NCI-H526 (cell line): ENCODE measurements at regions not wholly inside any gene's neighbourhood (a gene's known extent, or its start where the extent isn't known, plus 50 kb on each side); places are given as distances from the start of the nearest gene placed in this dataset.

Experiments
- DNase-seq, 2 experiments: peaks; one replicate each; lab custom pipeline; 2025; lab: John Stamatoyannopoulos, UW

GRCh38 chr5:119895066-119895465 is 265.7 kb downstream of the FAM170A start:
- no peak for DNase-seq

GRCh38 chr5:119896826-119897536 is 267.6 kb downstream of the FAM170A start:
- no peak for DNase-seq

- DNase-seq = no peak
Measured at GRCh38 chr5:119897537-119898370, 268.4 kb downstream of the FAM170A start.

GRCh38 chr5:119899981-119900380 is 270.6 kb downstream of the FAM170A start:
- DNase-seq = no peak

- DNase-seq = no peak
Measured at GRCh38 chr5:119902593-119902992, 273.2 kb downstream of the FAM170A start.

GRCh38 chr5:119913425-119913824 is 284.1 kb downstream of the FAM170A start:
- no peak for DNase-seq

GRCh38 chr5:119919279-119919678 is 289.9 kb downstream of the FAM170A start:
- DNase-seq = no peak

- DNase-seq = no peak
Measured at GRCh38 chr5:119926301-119926700, 296.9 kb downstream of the FAM170A start.

- no peak for DNase-seq
Measured at GRCh38 chr5:119928974-119929373, 299.6 kb downstream of the FAM170A start.

- DNase-seq = no peak
Measured at GRCh38 chr5:119930490-119930889, 301.1 kb downstream of the FAM170A start.

GRCh38 chr5:119943148-119943547 is 313.8 kb downstream of the FAM170A start:
- DNase-seq = peak in 1 of 2 experiments; percentile 3

GRCh38 chr5:119945691-119946090 is 316.3 kb downstream of the FAM170A start:
- DNase-seq = no peak

- no peak for DNase-seq
Measured at GRCh38 chr5:119948162-119948561, 318.8 kb downstream of the FAM170A start.

GRCh38 chr5:119949426-119949999 is 320.2 kb downstream of the FAM170A start:
- DNase-seq = no peak

- DNase-seq = no peak
Measured at GRCh38 chr5:119951330-119951934, 322.1 kb downstream of the FAM170A start.

- no peak for DNase-seq
Measured at GRCh38 chr5:119953474-119953873, 324.1 kb downstream of the FAM170A start.

- DNase-seq = no peak
Measured at GRCh38 chr5:119954106-119954505, 324.7 kb downstream of the FAM170A start.

- no peak for DNase-seq
Measured at GRCh38 chr5:119961993-119962392, 332.6 kb downstream of the FAM170A start.

GRCh38 chr5:119966028-119966427 is 336.7 kb downstream of the FAM170A start:
- DNase-seq = no peak

GRCh38 chr5:119968690-119969089 is 339.3 kb downstream of the FAM170A start:
- no peak for DNase-seq

- peak in 1 of 2 experiments; percentile 1 for DNase-seq
Measured at GRCh38 chr5:119987077-119987476, 357.7 kb downstream of the FAM170A start.

GRCh38 chr5:119991625-119992024 is 362.3 kb downstream of the FAM170A start:
- DNase-seq = no peak
